HG03354 (cell line): ENCODE measurements at regions not wholly inside any gene's neighbourhood (a gene's known extent, or its start where the extent isn't known, plus 50 kb on each side); places are given as distances from the start of the nearest gene placed in this dataset.
A peak's percentile ranks its signal among the peaks of the same experiment; 100 is the strongest.
"Not testable (repeated sequence)": the region's sequence is repeated elsewhere in the genome, so short reads cannot be mapped to it uniquely, and the experiment has no call there.

Experiments
- ATAC-seq: cut with Tn5 transposase; IDR thresholded peaks from one replicate; pipeline ENCODE4 v1.9.1; 2021; ENCODE audit warnings: mild to moderate bottlenecking; ENCODE audit not compliant: unreplicated experiment, poor library complexity, severe bottlenecking

GRCh38 chr6:27174958-27175357 is 72.5 kb upstream of the PRSS16 start:
- no peak for ATAC-seq

DNA sequence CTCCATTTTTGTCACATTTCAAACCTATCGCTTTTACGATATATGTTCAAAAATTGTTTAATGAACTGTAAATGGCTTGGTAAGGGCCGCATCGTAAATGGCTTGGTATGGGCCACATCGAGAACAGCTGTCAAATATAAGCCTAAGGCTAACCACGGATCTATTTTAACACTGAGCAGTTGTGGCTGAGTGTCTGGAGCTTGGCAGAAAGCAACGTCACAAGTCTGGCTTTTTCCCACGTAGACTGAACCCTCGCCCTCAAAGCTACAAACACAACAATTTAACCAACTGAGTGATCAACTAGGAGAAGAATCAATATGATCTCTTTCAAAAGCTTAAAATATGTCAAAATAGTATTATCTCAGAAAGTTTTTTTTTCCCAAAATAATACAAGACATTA is 71.4 kb upstream of the PRSS16 start:
- no peak for ATAC-seq

DNA sequence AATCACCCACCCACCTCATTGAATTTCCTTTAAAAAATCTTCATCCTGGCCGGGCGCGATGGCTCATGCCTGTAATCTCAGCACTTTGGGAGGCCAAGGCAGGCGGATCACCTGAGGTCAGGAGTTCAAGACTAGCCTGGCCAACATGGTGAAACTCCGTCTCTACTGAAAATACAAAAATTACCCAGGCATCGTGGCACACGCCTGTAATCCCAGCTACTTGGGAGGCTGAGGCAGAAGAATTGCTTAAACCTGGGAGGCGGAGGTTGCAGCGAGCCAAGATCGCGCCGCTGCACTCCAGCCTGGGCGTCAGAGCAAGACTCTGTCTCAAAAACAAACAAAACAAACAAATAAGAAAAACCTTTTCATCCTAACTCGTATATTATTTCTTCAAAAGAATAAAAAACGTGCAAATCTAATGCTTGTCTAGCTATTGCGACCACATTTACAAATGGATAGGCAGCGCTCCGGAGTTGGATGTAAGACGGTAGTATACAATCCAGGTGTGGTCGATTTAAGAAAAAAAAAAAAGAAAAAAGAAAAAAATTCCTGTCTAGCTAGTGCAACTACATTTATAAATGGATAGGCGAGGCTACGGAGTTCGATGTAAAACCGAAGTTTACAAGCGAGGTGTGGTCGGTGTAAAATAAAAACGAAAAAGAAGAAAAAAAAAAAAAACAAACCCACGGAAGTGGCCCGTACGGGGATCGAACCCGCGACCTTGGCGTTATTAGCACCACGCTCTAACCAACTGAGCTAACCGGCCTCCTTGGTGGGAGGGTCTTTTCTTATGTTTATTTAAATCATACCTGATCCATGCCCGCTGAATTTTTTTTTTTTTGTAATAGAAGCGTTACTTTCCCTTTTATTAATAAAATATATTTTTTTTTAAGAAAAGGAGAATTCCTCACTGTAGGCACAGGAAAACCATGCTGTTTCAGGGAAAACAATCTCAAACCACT is 70.7 kb upstream of the PRSS16 start:
- peak; percentile 59 for ATAC-seq

DNA sequence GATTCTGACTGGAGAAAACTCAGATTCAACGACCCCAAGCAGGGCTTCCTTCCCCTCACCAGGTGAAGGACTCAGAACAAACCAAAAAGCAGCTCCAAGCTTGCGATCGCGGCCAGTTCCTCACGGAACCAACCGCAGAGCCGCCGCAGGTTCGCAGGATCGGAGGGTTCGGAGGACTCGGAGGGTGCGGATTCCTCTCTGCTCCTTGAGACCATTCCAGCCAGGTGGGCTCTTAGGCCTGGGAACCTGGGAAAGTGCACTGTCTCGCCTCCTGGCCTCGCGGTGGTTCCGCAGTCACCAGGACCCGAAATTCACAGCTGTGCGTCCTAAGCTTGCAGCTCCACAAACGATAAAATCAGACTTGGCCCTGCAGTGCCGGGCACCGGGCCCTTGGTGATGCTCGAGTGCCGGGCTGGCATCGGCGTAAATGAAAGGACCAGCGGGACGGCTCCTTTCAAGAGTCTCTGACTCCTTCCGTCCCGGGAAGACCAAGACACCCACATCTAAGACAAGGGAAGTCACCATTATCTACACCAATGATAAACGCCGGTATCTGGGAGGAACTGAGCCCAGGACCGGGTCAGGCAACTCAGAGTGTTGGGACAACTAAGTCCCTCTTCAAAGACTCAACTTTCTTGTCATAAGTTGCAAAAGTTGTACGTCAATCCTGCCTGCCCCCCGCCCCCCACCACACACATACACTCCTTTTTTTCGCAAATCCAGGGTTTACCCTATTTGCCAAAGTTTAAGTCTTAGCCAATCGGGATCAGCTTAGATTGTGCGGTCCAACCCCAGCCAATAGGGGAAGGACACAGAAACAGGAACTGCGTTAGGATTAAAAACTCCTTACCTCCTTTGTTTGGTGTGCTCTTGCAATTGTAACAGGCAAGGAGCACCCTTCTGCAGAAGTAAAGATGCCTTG is 69.8 kb upstream of the PRSS16 start:
- ATAC-seq, result peak; percentile 79

DNA sequence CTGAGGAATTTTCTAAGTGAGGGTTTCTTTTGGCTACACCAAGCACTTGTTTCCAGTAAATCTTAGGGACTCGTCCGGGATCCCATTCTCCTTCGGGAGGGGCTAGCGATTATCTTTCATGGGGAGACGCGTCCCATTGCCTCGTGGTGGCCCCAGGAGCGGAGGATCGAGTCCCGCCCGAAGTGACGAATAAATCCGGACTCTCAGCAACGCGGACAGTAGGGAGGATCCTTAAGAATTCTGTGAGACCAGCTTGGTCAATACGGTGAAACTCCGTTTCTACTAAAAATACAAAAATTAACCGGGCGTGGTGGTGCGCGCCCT is 69.1 kb upstream of the PRSS16 start:
- no peak for ATAC-seq

- ATAC-seq, result no peak
Observed at GRCh38 chr6:27178860-27179259, 68.6 kb upstream of the PRSS16 start.

DNA sequence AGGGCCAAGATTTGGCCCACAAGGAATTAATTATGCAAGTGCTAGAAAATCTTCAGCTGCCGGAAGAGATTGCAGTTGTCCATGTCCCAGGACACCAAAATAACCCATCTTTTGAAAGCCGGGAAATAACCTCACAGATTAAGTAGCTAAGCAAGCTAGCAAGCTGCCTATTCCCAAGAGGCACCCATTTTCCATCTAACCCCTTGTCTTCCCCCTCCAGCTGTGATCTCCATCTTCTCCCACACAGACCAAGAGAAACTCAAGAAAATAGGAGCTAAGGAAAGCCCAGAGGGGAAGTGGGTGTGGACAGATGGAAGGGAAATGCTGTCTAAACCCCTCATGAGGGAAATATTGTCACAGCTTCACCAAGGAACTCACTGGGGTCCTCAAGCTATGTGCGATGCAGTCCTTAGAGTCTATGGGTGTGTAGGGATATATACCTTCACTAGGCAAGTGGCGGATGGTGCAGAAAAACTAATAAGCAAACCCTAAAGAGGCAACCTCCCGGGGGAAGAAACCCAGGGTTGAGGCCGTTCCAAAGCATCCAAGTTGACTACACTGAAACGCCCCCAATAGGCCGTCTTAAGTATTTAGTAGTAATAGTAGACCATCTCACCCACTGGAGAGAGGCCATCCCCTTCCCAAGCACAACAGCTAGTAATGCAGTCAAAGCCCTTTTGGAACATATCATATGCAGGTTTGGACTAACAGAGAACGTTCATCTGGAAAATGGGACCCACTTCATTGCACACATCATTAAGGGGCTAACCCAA is 64.3 kb upstream of the PRSS16 start:
- no peak for ATAC-seq

- no peak for ATAC-seq
Observed at GRCh38 chr6:27187231-27188060, 60.1 kb upstream of the PRSS16 start.

- ATAC-seq, result peak; percentile 90
Observed at GRCh38 chr6:27188061-27188884, 59.2 kb upstream of the PRSS16 start.

DNA sequence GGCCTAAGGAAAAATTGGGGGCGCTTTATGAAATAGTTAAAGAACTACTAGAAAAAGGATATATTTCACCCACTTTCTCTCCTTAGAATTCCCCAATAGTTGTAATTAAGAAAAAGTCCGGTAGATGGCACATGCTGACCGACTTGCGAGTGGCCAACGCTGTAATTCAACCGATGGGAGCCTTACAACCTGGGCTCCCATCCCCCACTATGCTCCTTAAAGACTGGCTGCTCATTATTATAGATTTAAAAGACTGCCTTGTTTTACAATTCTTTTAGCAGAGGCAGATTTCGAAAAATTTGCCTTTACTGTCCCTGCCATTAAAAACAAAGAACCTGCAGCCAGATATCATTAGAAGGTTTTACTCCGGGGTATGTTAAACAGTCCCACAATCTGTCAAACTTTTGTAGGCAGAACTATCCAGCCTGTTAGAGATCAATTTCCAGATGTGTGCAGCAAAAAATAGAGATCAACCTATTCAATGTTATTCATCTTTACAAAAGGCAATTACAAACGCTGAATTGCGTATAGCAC is 58.5 kb upstream of the PRSS16 start:
- ATAC-seq, result peak; percentile 78

- ATAC-seq, result no peak
Observed at GRCh38 chr6:27190126-27190525, 57.4 kb upstream of the PRSS16 start.

DNA sequence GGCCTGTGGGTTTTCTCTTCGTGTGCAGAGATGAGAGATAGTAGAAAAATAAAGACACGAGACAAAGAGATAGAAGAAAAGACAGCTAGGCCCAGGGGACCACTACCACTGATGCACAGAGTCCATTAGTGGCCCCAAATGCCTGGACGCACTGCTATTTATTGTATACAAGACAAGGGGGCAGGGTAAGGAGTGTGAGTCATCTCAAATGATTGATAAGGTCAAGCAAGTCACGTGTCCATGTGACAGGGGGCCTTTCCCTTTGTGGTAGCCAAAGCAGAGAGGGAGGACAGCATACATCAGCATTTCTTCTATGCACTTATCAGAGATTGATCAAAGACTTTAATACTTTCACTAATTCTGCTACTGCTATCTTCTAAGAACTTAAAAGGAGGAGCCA is 53.0 kb upstream of the PRSS16 start:
- not testable (repeated sequence) for ATAC-seq

- ATAC-seq, result not testable (repeated sequence)
Observed at GRCh38 chr6:27195547-27195946, 52.0 kb upstream of the PRSS16 start.
